SK-N-SH (cell line): ENCODE measurements at regions not wholly inside any gene's neighbourhood (a gene's known extent, or its start where the extent isn't known, plus 50 kb on each side); places are given as distances from the start of the nearest gene placed in this dataset.

Experiments used
- CTCF ChIP-seq: fragments of 200-600 bp; sonication (generic); IDR thresholded peaks from 2 replicates; pipeline ENCODE4 v1.6.1; 2017; ENCODE audit warnings: antibody characterized with exemption, mild to moderate bottlenecking, moderate library complexity
- YY1 ChIP-seq: IDR thresholded peaks from 2 replicates; pipeline ENCODE4 v1.4.0; 2012; ENCODE audit warnings: low read depth, mild to moderate bottlenecking
- TF ChIP-seq, protein P1 (sequence below): IDR thresholded peaks from 2 replicates; pipeline ENCODE4 v1.6.1; 2012; ENCODE audit warnings: mild to moderate bottlenecking, low read depth, low read length, moderate library complexity

- no peak for TF ChIP-seq CTCF
- TF ChIP-seq YY1, result no peak
- TF ChIP-seq, protein P1, sequence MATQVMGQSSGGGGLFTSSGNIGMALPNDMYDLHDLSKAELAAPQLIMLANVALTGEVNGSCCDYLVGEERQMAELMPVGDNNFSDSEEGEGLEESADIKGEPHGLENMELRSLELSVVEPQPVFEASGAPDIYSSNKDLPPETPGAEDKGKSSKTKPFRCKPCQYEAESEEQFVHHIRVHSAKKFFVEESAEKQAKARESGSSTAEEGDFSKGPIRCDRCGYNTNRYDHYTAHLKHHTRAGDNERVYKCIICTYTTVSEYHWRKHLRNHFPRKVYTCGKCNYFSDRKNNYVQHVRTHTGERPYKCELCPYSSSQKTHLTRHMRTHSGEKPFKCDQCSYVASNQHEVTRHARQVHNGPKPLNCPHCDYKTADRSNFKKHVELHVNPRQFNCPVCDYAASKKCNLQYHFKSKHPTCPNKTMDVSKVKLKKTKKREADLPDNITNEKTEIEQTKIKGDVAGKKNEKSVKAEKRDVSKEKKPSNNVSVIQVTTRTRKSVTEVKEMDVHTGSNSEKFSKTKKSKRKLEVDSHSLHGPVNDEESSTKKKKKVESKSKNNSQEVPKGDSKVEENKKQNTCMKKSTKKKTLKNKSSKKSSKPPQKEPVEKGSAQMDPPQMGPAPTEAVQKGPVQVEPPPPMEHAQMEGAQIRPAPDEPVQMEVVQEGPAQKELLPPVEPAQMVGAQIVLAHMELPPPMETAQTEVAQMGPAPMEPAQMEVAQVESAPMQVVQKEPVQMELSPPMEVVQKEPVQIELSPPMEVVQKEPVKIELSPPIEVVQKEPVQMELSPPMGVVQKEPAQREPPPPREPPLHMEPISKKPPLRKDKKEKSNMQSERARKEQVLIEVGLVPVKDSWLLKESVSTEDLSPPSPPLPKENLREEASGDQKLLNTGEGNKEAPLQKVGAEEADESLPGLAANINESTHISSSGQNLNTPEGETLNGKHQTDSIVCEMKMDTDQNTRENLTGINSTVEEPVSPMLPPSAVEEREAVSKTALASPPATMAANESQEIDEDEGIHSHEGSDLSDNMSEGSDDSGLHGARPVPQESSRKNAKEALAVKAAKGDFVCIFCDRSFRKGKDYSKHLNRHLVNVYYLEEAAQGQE, result no peak
Measured at GRCh38 chr2:100739735-100740432, 80.1 kb upstream of the NPAS2 start.
